ENCODE measurements at regions not wholly inside any gene's neighbourhood (a gene's known extent, or its start where the extent isn't known, plus 50 kb on each side); places are given as distances from the start of the nearest gene placed in this dataset.
A peak's percentile ranks its signal among the peaks of the same experiment; 100 is the strongest.
"Not testable (repeated sequence)": the region's sequence is repeated elsewhere in the genome, so short reads cannot be mapped to it uniquely, and the experiment has no call there.

DNA sequence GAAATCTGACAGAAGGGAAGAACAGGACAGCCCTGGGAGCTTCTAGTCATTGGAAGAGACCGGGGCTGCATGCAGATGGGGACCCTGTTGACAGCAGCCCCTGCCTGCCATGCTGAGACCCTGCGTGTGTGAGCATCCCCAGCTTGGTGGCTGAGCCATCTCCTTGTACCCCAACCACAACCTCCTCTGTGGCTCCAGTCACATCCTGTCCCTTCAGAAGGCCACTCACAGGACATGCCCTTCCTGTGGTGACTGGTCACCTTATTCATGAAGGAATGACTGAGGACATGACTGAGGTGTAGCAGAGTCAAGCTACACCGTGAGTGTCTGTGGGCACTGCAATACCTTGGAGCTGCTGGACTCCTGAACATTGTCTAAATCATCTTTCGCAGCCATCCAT, 141.8 kb upstream of the ERRFI1 start:
- DNase-seq: no peak

DNA sequence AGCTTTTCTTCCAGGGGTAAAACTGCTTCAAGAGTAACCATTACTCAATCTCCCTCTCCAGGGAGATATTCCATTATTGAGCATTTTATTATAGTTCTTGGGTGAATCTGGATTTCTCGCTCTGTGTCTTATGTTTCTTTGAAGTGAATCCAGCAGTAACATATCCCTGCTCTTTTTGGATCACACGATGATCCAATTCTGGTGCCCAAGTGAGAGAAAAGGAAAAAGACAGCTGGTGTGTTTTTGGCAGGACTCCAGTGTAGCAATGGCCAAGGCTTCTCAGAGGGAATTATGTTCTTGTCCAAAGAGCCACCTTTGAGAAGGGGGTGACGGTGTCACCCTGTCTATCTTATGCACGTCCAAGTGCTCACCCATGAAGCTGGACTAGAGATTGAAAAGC, 140.3 kb upstream of the ERRFI1 start:
- DNase-seq: no peak

DNA sequence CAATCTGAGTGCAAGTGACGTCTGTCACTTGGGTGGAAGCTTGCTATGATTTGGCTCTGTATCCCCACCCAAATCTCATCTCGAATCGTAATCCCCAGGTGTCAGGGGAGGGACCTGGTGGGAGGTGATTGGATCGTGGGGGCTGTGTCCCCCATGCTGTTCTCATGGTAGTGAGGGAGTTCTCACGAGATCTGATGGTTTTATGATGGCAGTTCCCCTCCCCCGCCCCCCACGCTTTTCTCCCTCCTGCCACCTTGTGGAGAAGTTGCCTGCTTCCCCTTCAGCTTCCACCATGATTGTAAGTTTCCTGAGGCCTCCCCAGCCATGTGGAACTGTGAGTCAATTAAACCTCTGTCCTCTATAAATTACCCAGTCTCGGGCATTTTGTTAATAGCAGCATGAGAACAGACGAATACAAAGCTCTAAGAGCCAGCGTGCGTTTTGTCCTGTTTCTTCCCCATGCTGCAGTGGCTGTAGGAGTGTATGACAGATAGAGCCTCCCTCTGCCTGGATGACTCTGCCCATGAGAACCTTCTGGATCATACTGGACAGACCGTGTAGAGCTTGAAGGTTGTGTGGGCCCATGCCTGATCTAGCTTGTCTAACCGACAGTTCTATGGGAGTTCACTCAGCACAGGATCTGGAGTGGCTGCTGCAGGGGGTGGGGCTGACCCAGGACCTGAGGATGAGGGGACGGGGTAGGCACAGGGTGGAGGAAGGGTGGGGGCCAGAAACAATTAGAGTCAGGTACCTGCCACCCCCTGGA, 139.7 kb upstream of the ERRFI1 start:
- DNase-seq: peak; percentile 35

DNA sequence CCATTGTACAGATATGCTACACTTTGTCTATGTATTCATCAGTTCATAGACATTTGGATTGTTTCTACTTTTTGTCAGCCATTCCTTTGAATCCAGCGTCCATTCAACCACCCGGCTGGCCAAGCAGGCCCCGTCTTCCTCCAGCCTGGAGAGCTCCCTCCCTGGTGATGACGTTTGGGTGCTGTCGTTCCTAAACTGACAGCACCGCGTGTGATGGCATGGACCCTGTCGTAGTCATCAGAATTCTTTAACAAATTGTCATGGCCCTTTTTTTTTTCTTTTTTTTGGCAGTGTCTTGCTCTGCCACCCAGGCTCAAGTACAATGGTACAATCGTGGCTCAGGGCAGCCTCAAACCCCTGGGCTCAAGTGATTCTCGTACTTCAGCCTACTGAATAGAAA, 138.6 kb upstream of the ERRFI1 start:
- DNase-seq: no peak

DNA sequence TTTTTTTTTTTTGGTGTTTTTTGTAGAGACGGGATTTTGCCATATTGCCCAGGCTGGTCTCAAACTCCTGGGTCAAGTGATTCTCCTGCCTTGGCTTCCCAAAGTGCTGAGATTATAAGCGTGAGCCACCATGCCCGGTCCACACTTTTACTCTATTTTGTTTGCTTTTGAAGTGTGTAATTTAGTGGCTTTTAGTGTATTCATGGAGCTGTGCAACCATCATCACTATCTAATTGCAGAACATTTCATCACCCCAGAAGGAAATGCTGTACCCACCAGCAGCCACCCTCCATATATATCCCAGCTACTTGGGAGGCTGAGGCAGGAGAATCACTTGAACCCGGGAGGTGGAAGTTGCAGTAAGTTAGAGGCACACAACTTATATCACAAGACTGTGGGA, 136.9 kb upstream of the ERRFI1 start:
- DNase-seq: no peak

DNA sequence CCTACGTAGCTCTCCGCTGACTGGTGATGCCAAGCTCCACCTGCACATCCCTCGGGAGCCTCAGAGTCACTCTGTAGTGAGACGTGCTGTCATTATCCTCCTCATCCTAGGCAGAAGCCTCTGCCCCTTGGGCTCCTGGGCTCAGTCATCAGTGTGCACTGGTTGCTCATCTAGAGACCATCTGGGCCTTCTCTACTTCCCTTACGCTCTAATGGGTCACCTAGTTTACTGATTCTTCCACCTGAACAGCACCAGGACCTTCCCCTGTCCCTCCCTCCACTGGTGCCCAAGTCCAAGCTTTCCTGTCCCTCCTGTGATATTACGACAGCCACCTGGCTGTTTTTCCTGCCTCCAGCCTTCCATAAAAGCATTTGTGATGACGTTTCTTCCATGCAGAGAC, 136.1 kb upstream of the ERRFI1 start:
- no peak for DNase-seq

DNA sequence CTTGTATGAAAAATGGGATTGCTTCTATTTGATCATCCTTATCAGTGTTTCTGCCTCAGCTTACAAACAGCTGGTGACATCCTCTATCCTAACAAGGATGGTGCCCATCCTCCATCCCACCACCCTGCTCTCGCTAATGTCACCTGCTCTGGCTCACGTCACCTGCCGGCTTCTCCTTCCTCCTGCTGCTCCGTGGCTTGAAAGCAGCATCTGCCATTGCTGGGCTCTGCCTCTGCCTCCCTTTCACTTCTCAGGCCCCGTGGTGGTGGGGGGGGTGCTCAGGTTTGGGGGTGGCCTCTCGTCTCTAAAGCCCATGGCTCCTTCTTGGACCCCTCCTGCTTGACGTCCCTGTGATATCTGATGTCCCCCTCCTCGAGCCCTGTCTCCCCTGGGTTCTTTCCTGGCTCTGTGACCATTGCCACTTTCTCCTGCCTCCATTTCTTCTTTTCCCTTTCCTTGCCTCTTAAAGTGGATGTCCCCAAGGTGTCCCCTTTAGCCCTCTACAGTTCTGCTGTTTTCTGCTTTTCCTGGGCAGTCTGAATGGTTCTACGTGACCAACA, 135.5 kb upstream of the ERRFI1 start:
- no peak for DNase-seq

DNA sequence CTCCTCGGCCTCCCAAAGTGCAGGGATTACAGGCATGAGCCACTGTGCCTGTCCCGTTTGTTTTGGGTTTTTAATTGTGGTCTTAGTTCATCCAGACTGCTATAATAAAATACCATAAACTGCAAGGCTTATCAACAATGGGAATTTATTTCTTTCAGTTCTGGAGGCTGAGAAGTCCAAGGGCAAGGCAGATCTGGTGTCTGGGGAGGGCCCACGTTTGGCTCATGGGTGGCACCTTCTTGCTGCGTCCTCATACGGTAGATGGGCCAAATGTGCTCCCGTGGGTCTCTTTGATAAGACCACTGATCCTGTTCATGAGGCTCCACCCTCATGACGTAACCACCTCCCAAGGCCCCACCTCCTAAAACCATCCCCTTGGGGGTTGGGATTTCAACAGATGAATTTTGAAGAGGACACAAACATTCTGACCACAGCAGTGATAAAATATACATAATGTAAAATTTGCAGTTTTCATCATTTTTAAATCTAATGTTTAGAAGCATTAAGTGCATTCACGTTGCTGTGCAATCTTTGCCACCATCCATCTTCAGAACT, 133.4 kb upstream of the ERRFI1 start:
- DNase-seq: peak; percentile 9

DNA sequence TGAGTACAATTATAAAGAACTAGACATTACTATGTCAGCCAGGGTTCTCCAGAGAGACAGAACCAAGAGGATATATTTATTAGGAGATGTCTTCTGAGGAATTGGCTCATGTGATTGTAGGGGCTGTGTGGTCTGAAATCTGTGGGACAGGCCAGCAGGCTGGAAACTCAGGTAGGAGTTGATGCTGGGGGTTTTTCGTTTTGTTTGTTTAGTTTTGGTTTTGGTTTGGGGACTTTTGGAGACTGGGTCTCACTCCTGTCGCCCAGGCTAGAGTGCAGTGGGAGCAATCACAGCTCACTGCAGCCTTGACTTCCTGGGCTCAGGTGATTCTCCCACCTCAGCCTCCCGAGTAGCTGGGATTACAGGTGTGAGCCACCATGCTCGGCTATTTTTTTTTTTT, 132.9 kb upstream of the ERRFI1 start:
- DNase-seq: no peak

DNA sequence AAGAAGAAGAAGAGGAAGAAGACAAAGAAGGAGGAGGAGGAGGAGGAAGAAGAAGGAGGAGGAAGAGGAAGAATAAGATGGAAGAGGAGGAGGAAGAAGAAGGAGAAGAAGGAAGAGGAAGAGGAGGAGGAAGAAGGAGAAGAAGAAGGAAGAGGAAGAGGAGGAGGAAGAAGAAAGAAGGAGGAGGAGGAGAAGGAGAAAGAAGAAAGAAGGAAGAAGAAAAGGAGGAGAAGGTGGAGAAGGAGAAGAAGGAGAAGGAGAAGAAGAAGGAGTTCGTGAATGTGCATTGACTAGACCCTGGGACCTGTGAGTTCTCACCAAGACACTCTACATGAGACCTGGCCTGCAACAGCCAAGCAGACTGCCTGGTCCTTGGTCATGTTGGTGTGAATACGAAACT, 131.7 kb upstream of the ERRFI1 start:
- no peak for DNase-seq

DNA sequence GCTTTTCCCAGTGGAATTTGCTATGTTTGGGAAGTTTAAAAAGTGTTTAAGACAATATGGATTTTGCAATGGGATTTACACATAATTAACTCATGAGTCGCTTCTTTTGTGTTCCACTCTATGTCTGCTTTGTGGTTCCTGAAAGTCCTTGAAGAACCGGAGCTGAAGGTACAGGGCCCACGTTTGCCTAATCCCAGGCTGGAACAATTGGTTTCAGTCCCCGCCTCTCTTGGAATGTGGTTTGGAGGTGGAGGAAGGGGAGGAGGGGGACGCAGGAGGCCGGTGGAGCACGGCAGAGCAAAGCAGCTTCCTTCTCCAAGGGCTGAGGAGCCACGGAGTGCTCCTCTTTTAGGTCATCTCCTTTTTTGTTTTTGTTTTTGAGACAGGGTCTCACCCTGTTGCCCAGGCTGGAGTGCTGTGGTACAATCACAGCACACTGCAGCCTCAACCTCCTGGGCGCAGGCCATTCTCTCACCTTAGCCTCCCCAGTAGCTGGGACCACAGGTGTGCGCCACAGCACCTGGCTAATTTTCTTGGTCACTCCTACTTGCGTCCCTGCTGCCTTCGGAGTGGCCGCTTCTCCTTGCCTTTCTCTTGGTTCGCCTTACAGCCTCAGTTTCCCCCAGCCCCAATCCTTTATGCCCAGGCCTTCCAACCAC, 129.5 kb upstream of the ERRFI1 start:
- no peak for DNase-seq

DNA sequence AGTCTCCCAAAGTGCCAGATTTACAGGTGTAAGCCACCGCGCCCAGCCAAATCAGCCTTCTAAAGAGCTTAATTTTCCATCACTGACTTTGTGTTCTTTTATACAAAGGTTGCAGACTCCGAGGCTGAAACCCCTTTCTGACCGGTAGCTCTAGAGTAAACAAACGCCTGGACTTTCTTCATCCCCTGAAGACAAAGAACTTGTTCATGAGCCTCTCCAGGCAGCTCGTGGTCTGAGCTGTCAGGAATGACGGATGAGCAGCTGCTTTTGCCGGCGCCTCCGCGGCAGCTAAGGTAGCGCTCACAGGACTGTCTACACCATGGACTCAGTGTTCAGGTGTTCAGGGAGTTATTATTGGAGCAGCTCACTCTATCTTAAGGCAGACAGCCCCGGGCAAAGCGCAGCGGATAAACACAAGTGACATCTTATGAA, 128.5 kb upstream of the ERRFI1 start:
- no peak for DNase-seq

DNA sequence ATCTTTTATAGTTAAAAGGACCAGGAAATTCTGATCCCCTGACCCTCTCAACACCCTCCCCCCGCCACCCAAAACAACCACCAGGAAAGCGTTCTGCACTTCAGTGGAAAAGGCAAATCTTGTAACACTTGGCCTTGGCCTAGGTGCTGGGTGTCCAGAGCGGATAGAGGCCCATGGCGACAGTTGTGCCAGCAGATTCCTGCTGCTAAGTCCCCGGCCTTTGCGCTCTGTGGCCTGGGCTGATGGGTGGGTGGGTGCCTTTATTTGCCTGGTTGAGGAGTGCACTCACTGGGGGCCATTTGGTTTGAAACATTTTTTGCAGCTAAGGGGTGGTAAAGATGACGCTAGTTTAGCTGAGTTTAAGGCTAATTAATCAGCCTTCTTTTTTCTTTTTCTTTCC, 127.9 kb upstream of the ERRFI1 start:
- DNase-seq: no peak

DNA sequence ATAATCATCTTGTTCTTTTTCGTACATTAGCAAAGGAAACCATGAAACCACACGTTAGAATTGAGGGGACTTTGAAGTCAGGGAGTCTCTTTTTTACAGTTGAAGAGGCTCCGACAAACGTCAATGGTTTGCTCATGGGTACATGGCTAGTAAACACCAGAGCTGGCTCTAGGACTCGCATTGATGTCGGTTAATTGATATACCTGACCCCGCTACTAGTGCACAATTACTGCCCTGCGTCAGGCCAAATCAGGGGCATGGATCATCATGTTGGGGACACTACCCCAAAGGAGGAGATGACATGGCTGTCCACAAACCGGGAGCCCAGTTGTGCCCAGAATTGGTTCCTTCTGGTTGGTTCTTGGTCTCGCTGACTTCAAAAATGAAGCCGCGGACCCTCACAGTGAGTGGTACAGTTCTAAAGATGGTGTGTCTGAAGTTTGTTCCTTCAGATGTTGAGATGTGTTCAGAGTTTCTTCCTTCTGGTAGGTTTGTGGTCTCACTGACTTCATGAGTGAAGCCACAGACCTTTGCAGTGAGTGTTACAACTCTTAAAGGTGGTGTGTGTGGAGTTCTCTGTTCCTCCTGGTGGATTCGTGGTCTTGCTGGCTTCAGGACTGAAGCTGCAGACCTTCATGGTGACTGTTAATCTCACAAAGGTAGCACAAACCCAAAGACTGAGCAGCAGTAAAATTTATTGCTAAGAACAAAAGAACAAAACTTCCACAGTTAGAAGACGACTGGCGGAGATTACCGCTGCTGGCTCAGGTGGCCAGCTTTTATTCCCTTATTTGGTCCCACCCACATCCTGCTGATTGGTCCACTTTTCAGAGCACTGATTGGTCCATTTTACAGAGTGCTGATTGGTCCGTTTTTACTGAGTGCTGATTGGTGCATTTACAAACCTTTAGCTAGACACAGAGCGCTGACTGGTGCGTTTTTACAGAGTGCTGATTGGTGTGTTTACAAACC, 126.9 kb upstream of the ERRFI1 start:
- no peak for DNase-seq

DNA sequence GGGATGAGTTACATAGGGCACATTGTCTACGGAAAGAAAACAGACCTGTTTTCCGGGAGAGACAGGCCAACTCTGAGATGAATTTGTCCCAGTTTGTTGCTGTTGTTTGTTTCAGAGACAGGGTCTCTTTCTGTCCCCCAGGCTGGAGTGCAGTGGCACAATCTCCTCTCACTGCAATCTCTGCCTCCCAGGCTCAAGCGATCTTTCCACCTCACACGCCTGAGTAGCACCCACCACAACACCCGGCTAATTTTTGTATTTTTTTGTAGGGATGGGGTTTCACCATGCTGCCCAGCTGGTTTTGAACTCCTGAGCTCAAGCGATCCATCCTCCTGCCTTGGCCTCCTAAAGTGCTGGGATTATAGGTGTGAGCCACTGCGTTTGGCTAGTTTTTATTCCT, 125.5 kb upstream of the ERRFI1 start:
- no peak for DNase-seq

DNA sequence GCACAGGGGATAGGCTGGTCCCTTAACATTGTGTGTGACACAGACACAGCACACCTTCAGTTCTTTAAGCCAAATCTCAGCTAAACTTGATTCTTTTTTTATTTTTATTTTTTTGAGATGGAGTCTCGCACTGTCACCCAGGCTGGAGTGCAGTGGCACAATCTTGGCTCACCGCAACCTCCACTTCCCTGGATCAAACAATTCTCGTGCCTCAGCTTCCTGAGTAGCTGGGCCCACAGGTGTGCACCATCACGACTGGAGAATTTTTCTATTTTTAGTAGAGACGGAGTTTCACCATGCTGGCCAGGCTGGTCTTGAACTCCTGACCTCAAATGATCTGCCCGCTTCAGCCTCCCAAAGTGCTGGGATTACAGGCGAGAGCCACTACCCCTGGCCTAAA, 123.6 kb upstream of the ERRFI1 start:
- not testable (repeated sequence) for DNase-seq

DNA sequence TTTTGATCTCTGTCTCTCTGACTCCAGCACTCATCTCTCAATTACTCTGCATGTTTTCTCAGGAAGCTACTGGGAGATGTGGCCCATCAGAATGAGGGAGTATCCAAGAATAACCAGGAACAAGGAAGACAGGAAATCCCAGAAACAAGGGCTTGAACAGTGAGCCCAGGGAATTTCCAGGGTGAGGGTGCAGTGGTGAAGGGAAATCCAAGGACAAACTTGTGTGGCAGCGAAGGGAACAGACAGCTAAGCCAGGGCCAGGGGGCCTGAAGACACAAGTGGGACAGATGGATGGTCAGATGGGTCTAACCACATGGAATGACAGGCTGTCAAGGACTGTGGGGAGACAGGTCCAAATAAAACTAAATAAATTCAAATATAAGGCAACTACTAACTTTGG, 121.8 kb upstream of the ERRFI1 start:
- no peak for DNase-seq

DNA sequence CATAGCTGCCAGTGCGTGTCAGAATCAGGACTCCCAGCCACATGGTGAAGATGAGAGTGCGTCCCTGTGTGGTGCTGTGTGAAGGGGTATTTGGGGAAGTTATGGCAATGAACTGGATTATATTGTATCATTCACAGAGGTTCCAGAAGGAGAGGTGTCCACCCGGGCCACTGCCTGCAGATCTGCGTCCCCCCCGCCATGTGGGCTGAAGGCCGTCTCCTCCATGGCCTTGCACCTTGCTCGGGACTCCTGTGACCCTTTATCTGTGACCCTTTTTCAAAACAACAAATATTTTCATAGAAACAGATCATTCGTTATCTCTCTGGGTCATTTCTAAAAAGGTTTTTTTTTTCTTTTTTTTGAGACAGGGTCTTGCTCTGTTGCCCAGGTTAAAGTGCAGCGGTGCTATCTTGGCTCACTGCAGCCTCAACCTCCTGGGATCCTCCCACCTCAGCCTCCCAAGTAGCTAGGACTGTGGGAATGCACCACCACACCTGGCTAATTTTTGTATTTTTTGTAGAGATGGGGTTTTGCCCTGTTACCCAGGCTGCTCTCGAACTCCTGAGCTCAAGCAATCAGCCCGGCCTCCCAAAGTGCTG, 120.2 kb upstream of the ERRFI1 start:
- DNase-seq: no peak

DNA sequence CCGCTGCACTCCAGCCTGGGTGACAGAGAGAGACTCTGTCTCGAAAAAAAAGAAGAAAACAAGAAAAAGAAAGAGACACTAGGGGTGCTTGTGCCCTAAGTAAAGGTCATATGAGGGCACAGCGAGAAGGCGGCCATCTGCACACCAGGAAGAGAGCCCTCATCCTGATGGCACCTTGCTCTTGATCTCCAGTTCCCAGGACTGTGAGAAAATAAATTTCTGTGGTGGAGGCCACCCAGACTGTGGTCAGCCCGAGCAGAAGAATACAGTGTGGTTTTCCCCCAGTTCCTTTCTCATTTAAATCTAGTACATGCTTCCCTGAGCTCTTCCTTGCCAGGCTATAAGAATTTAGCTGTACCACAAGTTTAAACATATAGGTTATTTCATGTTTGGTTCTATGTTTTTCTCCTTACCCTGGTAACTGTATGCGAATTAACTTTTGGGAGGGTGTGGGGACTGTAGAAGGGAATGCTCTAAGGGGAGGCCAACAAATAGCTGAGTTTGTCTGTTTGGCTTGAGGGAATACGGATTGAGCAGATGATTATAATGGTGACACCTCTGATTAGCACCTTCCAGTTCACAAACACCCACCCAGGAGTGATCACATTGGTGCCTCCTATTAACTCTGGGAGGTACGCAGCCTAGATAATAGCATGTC, 119.6 kb upstream of the ERRFI1 start:
- no peak for DNase-seq

DNA sequence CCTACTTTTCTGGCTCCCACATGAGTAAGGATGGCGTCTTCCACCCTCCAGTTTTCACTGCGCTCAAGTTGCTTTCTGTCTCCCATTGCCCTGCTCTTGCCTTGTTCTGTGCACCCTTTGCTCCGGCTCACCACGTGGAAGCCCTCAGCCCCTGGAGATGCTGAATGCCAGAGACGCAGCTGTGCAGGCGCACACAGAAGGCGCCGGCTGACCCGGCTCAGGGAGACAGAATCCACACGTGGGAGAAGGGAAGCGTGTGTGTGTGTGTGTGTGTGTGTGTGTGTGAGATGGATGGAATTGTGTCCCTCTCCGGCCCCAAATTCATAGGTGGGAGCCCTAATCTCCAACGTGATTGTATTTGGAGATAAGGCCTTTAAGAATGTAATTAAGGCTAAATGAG, 118.2 kb upstream of the ERRFI1 start:
- no peak for DNase-seq

DNA sequence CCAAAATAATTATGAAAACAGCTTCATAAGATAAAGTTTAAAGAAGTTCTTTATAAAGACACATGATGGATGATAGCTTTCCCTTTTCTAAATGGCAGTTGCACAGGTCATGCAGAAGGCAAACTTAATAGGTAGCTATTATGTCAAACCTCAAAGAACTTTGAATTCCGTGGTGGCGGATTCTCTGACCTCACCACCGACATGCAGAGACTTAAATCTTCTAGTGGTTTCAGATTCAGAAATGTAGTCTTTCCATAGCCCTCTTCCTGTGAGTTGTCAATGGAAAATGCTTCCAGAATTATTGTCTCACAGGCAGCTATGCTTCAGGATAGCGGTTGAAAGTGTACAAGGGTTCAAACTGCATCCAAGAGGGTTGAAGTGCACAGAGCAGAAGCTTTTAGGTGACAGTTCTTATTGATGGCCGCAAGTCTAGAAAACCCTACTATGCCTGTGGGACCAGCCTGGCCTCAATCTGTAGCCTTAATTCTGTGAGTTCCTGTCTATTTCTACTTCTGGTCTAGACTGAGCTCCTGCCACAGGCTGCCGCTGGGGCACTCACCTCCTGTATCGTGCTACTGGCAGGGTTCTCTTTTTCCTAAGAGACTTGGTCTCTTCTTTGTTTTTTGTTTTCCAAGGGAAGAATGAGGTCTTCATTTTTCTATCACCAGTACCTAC, 117.0 kb upstream of the ERRFI1 start:
- no peak for DNase-seq
